IMR-90 (cell line): ENCODE measurements at regions not wholly inside any gene's neighbourhood (a gene's known extent, or its start where the extent isn't known, plus 50 kb on each side); places are given as distances from the start of the nearest gene placed in this dataset.

ENCODE experiments used
- ATAC-seq: fragments of 200-7000 bp; cut with Tn5 transposase; 2 replicates; pipeline ENCODE4 v1.9.1; 2020; ENCODE audit warnings: low read depth, mild to moderate bottlenecking, moderate library complexity
- BruUV-seq: library from RNA; stranded (reverse); fragments of 400-500 nt; replicated peaks from 2 replicates; lab custom pipeline; 2021; lab: Mats Ljungman, UMichigan
- CTCF ChIA-PET: fragments of 300-600 bp; formaldehyde crosslinking; extraction: SDS; loops from one replicate; lab custom pipeline; 2021; ENCODE audit warnings: antibody characterized with exemption; lab: Yijun Ruan, JAX
- POLR2A ChIA-PET: fragments of 300-600 bp; sonication (Branson Sonifier 250); formaldehyde crosslinking; loops from one replicate; lab custom pipeline; 2022; ENCODE audit warnings: antibody characterized with exemption; ENCODE audit not compliant: unreplicated experiment; lab: Charles Lee
- DNase-seq: peaks from one replicate; pipeline ENCODE4 v3.0.0; 2013
- H2AFZ ChIP-seq: replicated peaks from 2 replicates; pipeline ENCODE3; 2013; ENCODE audit warnings: low read length, mild to moderate bottlenecking; ENCODE audit not compliant: poor library complexity
- H2AK5ac ChIP-seq: 2 replicates; pipeline ENCODE4 v1.6.1; 2013; ENCODE audit warnings: low read depth, low read length, inconsistent platforms
- H2AK9ac ChIP-seq: replicated peaks from 2 replicates; pipeline ENCODE3; 2013; ENCODE audit warnings: mild to moderate bottlenecking, low read depth, low read length, moderate library complexity; ENCODE audit not compliant: poor library complexity
- H2BK120ac ChIP-seq: 2 replicates; pipeline ENCODE4 v1.6.1; 2013; ENCODE audit warnings: low read depth, low read length, inconsistent platforms
- H2BK15ac ChIP-seq: 3 replicates; pipeline ENCODE4 v1.6.1; 2013; ENCODE audit warnings: low read depth, low read length, inconsistent platforms
- H2BK20ac ChIP-seq: 2 replicates; pipeline ENCODE4 v1.6.1; 2013; ENCODE audit warnings: low read depth, mild to moderate bottlenecking, inconsistent platforms, low read length, moderate library complexity
- H2BK5ac ChIP-seq: 2 replicates; pipeline ENCODE4 v1.6.1; 2013; ENCODE audit warnings: mild to moderate bottlenecking, low read depth, low read length, inconsistent platforms; ENCODE audit not compliant: poor library complexity, severe bottlenecking
- H3K14ac ChIP-seq: replicated peaks from 2 replicates; pipeline ENCODE4 v1.6.1; 2013; ENCODE audit warnings: low read depth, low read length, inconsistent platforms
- H3K18ac ChIP-seq: 2 replicates; pipeline ENCODE4 v1.6.1; 2013; ENCODE audit warnings: low read depth, low read length, control low read depth
- H3K23ac ChIP-seq: 2 replicates; pipeline ENCODE4 v1.6.1; 2013; ENCODE audit warnings: low read depth, low read length, inconsistent platforms
- H3K27ac ChIP-seq: 2 replicates; pipeline ENCODE4 v1.5.1; 2013; ENCODE audit warnings: mild to moderate bottlenecking, control low read depth, low read length; ENCODE audit not compliant: insufficient read depth
- H3K27me3 ChIP-seq: 2 replicates; pipeline ENCODE4 v1.6.1; 2013; ENCODE audit warnings: low read length; ENCODE audit not compliant: control insufficient read depth, insufficient read depth
- H3K36me3 ChIP-seq: 2 replicates; pipeline ENCODE4 v1.6.1; 2013; ENCODE audit warnings: low read length, mixed read lengths; ENCODE audit not compliant: control insufficient read depth, insufficient read depth
- H3K4ac ChIP-seq: 2 replicates; pipeline ENCODE4 v1.6.1; 2013; ENCODE audit warnings: low read depth, low read length, inconsistent platforms
- H3K4me1 ChIP-seq: 2 replicates; pipeline ENCODE4 v1.6.1; 2013; ENCODE audit warnings: low read length, mixed read lengths; ENCODE audit not compliant: control insufficient read depth, insufficient read depth
- H3K4me2 ChIP-seq: 2 replicates; pipeline ENCODE4 v1.6.1; 2013; ENCODE audit warnings: low read depth, mild to moderate bottlenecking, control low read depth, low read length, moderate library complexity
- H3K4me3 ChIP-seq: 2 replicates; pipeline ENCODE4 v1.5.1; 2013; ENCODE audit warnings: low read depth, mild to moderate bottlenecking, control low read depth, low read length, moderate library complexity; ENCODE audit not compliant: insufficient read depth
- H3K56ac ChIP-seq: 2 replicates; pipeline ENCODE4 v1.6.1; 2013; ENCODE audit warnings: low read length, inconsistent platforms; ENCODE audit not compliant: insufficient read depth; ENCODE audit errors: extremely low read depth
- H3K79me1 ChIP-seq, 2 experiments: 2 replicates each; pipeline ENCODE4 v1.6.1; 2013; ENCODE audit warnings: low read length in 2 of 2, inconsistent platforms in 1 of 2, low read depth in 1 of 2
- H3K9ac ChIP-seq: 2 replicates; pipeline ENCODE4 v1.6.1; 2013; ENCODE audit warnings: low read depth, low read length, control low read depth
- H3K9me1 ChIP-seq: 2 replicates; pipeline ENCODE4 v1.6.1; 2013; ENCODE audit warnings: low read length, inconsistent platforms; ENCODE audit not compliant: insufficient read depth
- H3K9me3 ChIP-seq: 2 replicates; pipeline ENCODE4 v1.6.1; 2013; ENCODE audit warnings: low read length; ENCODE audit not compliant: control insufficient read depth, insufficient read depth
- H4K20me1 ChIP-seq: 2 replicates; pipeline ENCODE4 v1.6.1; 2013; ENCODE audit warnings: low read length, inconsistent platforms; ENCODE audit not compliant: insufficient read depth
- H4K5ac ChIP-seq: 2 replicates; pipeline ENCODE4 v1.6.1; 2013; ENCODE audit warnings: mild to moderate bottlenecking, low read depth, low read length, control low read depth
- H4K8ac ChIP-seq, 2 experiments: 2 replicates each; pipeline ENCODE4 v1.6.1; 2013; ENCODE audit warnings: low read depth in 2 of 2, low read length in 2 of 2, control low read depth in 1 of 2, inconsistent platforms in 1 of 2
- H4K91ac ChIP-seq: 2 replicates; pipeline ENCODE4 v1.6.1; 2013; ENCODE audit warnings: low read depth, low read length, inconsistent platforms; ENCODE audit not compliant: insufficient read depth
- CTCF ChIP-seq: conservative IDR thresholded peaks from 2 replicates; pipeline ENCODE4 v1.5.1; 2012; ENCODE audit warnings: mild to moderate bottlenecking, low read depth, low read length, improper control_type of control experiment
- FOS ChIP-seq: fragments of 150-350 bp; IDR thresholded peaks from 2 replicates; pipeline ENCODE4 v1.6.1; 2016; ENCODE audit warnings: low read depth, low read length
- MAFK ChIP-seq: IDR thresholded peaks from 2 replicates; pipeline ENCODE4 v1.6.1; 2012; ENCODE audit warnings: low read depth, low read length, improper control_type of control experiment
- NFE2L2 ChIP-seq: fragments of 150-350 bp; IDR thresholded peaks from 2 replicates; pipeline ENCODE4 v1.6.1; 2016; ENCODE audit warnings: low read depth, mild to moderate bottlenecking, low read length
- POLR2A ChIP-seq: IDR thresholded peaks from 2 replicates; pipeline ENCODE4 v1.6.1; 2012; ENCODE audit warnings: mild to moderate bottlenecking, low read depth, low read length
- RCOR1 ChIP-seq: IDR thresholded peaks from 2 replicates; pipeline ENCODE4 v1.6.1; 2012; ENCODE audit warnings: mild to moderate bottlenecking, low read length, improper control_type of control experiment; ENCODE audit not compliant: insufficient replicate concordance
- RFX5 ChIP-seq: IDR thresholded peaks from 2 replicates; pipeline ENCODE4 v1.8.0; 2012; ENCODE audit warnings: low read depth, mild to moderate bottlenecking, low read length, moderate library complexity
- WGBS, 2 experiments: methylation state at CpG; one replicate each; pipeline versions ENCODE4 v1.1.5 to v1.1.7; 2013; ENCODE audit warnings: missing lambda C conversion rate in 2 of 2; ENCODE audit not compliant: insufficient read length in 1 of 2; ENCODE audit errors: extremely low coverage in 2 of 2; 5-methylcytosine and 5-hydroxymethylcytosine counted together
- dilution Hi-C: fragments of 300-500 bp; cut with HindIII; formaldehyde crosslinking; loops from one replicate; pipeline ENCODE4 v1.14.3; 2018; ENCODE audit warnings: low sequenced_read_pairs; ENCODE audit not compliant: unreplicated experiment
- in situ Hi-C: fragments of 300-500 bp; cut with MboI; formaldehyde crosslinking; loops from 3 replicates; pipeline ENCODE4 v1.14.3; 2019; ENCODE audit warnings: low sequenced_read_pairs, inconsistent platforms, mixed read lengths
- intact Hi-C: fragments of 100-400 bp; cut with micrococcal nuclease; formaldehyde crosslinking; loops from 2 replicates; pipeline ENCODE4 v1.10.0; 2022

- H4K5ac ChIP-seq = no peak overlapping the region
- H2BK20ac ChIP-seq = no peak overlapping the region
- peaks cover 7% of the 10 kb centered on the region for H3K9me3 ChIP-seq
- intact Hi-C loops (no loop called here), in situ Hi-C loops (no loop called here), dilution Hi-C loops (no loop called here)
- no peak overlapping the region for H4K8ac ChIP-seq
- no peak overlapping the region for H3K9ac ChIP-seq
- no peaks in the 10 kb centered on the region for H3K9me1 ChIP-seq
- no peak overlapping the region for H3K4ac ChIP-seq
- no peak overlapping the region for H2AFZ ChIP-seq
- no peak overlapping the region for H2AK9ac ChIP-seq
- H3K18ac ChIP-seq = no peak overlapping the region
- no peak for ATAC-seq
- no peak for DNase-seq
- H3K56ac ChIP-seq = no peak overlapping the region
- BruUV-seq = no TSS peak
- no peaks in the 10 kb centered on the region for H4K20me1 ChIP-seq
- WGBS, 2 experiments = no CpG with 5 or more reads among the region's 3 CpGs
- no peak overlapping the region for H2BK5ac ChIP-seq
- H3K4me1 ChIP-seq = no peaks in the 10 kb centered on the region
- TF ChIP-seq POLR2A (no peak), RFX5 (no peak), MAFK (no peak), FOS (no peak), RCOR1 (no peak), CTCF (no peak), NFE2L2 (no peak)
- H2BK120ac ChIP-seq = no peak overlapping the region
- H2BK15ac ChIP-seq = no peak overlapping the region
- no peak overlapping the region for H3K23ac ChIP-seq
- H3K4me3 ChIP-seq = no peak overlapping the region
- no peaks in the 10 kb centered on the region for H3K79me1 ChIP-seq
- ChIA-PET CTCF (interaction anchor here (0.6 kb wide), 1 partner anchor 52 kb away, joined by 3 read pairs; no protein-coding TSS in a partner anchor), POLR2A (no interaction called here)
- H3K27ac ChIP-seq = no peak overlapping the region
- no peaks in the 10 kb centered on the region for H3K36me3 ChIP-seq
- no peak overlapping the region for H3K14ac ChIP-seq
- H2AK5ac ChIP-seq = no peak overlapping the region
- no peak overlapping the region for H4K91ac ChIP-seq
- no peak overlapping the region for H3K4me2 ChIP-seq
- H3K27me3 ChIP-seq = no peaks in the 10 kb centered on the region
Observed at GRCh38 chr5:87826507-87826906, 413.8 kb upstream of the CCNH start.
